ENCODE measurements at regions not wholly inside any gene's neighbourhood (a gene's known extent, or its start where the extent isn't known, plus 50 kb on each side); places are given as distances from the start of the nearest gene placed in this dataset.

DNA sequence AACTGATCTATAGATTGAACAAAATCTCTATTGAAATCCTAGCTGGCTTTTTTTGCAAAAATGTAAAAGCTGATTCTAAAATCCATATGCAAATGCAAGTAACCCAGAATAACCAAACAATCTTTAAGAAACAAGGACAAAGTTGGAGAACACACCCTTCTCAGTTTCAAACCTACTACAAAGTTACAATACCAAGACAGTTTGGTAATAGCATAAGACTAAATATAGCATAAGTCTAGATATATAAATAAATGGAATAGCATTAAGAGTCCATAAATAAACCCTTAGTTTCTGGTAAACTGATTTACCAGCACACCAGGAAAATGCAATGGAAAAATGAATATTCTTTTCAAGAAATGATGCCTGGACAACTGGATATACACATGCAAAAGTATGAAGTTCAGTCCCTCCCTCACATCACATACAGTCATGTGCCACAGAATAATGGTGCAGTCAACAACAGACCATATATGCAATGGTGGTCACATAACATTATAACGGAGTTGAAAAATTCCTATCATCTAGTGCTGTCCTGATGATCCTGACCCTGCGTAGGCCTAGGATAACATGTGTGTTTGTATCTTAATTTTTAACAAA is 94.5 kb upstream of the GRIN2B start:
- ChIA-PET POLR2A (interaction anchor here (0.7 kb wide), 1 partner anchor 56 kb away, joined by 3 read pairs; no protein-coding TSS in a partner anchor), CTCF (ENCODE audit: unreplicated experiment) (no interaction called here)
- Histone ChIP-seq H3K4me1 (ENCODE audit: insufficient read depth, low read length, poor library complexity, severe bottlenecking) (no peaks in the 10 kb centered on the region), H3K27ac (ENCODE audit: low read depth, low read length, poor library complexity, severe bottlenecking) (no peak overlapping the region), H3K79me2 (ENCODE audit: insufficient read depth, low read depth, low read length) (no peaks in the 10 kb centered on the region), H3K4me3 (ENCODE audit: low read depth, low read length, poor library complexity, severe bottlenecking) (no peak overlapping the region), H4K20me1 (ENCODE audit: insufficient read depth, low read length) (no peaks in the 10 kb centered on the region), H3K4me2 (ENCODE audit: low read length) (no peak overlapping the region), H3K9me2 (ENCODE audit: insufficient read depth, low read length) (no peaks in the 10 kb centered on the region), H3K9me3 (ENCODE audit: low read length) (peaks cover 3% of the 10 kb centered on the region; the same call in 1 of the 2 replicates), H2AFZ (ENCODE audit: low read length) (no peak overlapping the region), H3K36me3 (ENCODE audit: insufficient read depth, low read length) (no peaks in the 10 kb centered on the region)
- TF ChIP-seq, protein P1, sequence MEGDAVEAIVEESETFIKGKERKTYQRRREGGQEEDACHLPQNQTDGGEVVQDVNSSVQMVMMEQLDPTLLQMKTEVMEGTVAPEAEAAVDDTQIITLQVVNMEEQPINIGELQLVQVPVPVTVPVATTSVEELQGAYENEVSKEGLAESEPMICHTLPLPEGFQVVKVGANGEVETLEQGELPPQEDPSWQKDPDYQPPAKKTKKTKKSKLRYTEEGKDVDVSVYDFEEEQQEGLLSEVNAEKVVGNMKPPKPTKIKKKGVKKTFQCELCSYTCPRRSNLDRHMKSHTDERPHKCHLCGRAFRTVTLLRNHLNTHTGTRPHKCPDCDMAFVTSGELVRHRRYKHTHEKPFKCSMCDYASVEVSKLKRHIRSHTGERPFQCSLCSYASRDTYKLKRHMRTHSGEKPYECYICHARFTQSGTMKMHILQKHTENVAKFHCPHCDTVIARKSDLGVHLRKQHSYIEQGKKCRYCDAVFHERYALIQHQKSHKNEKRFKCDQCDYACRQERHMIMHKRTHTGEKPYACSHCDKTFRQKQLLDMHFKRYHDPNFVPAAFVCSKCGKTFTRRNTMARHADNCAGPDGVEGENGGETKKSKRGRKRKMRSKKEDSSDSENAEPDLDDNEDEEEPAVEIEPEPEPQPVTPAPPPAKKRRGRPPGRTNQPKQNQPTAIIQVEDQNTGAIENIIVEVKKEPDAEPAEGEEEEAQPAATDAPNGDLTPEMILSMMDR (conservative IDR thresholded peaks at IDR 0.05; ENCODE audit: low read length) = no peak
- TF ChIP-seq EZH2phosphoT487 (IDR thresholded peaks at IDR 0.05; ENCODE audit: borderline replicate concordance, low read depth, low read length) = no peak
- BruUV-seq (replicated peaks) = no TSS peak
- intact Hi-C loops (cut with micrococcal nuclease; ENCODE audit: unreplicated experiment) = no loop called here
- DNase-seq (ENCODE audit: low spot score) = no peak

DNA sequence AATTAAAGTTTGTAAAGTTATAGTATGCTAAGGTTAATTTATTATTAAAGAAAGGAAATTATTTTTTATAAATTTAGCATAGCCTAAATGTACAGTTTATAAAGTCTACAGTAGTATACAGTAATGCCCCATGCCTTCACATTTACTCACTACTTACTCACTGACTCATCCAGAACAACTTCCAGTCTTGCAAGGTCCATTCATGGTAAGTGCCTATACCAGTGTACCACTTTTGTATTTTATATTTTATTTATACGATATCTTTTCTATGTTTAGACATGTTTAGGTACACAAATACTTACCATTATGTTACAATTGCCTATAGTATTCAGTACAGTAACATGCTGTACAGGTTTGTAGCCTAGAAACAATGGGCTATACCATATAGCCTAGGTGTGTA is 95.1 kb upstream of the GRIN2B start:
- ChIA-PET POLR2A (interaction anchor here (0.7 kb wide), 1 partner anchor 18 kb away, joined by 3 read pairs; no protein-coding TSS in a partner anchor), CTCF (ENCODE audit: unreplicated experiment) (no interaction called here)
- Histone ChIP-seq H3K27ac (ENCODE audit: low read depth, low read length, poor library complexity, severe bottlenecking) (no peak overlapping the region), H3K4me1 (ENCODE audit: insufficient read depth, low read length, poor library complexity, severe bottlenecking) (no peaks in the 10 kb centered on the region), H4K20me1 (ENCODE audit: insufficient read depth, low read length) (no peaks in the 10 kb centered on the region), H3K9me2 (ENCODE audit: insufficient read depth, low read length) (no peaks in the 10 kb centered on the region), H2AFZ (ENCODE audit: low read length) (no peak overlapping the region), H3K4me3 (ENCODE audit: low read depth, low read length, poor library complexity, severe bottlenecking) (no peak overlapping the region), H3K4me2 (ENCODE audit: low read length) (no peak overlapping the region), H3K9me3 (ENCODE audit: low read length) (peaks cover 3% of the 10 kb centered on the region; the same call in 1 of the 2 replicates), H3K79me2 (ENCODE audit: insufficient read depth, low read depth, low read length) (no peaks in the 10 kb centered on the region), H3K36me3 (ENCODE audit: insufficient read depth, low read length) (no peaks in the 10 kb centered on the region)
- TF ChIP-seq EZH2phosphoT487 (IDR thresholded peaks at IDR 0.05; ENCODE audit: borderline replicate concordance, low read depth, low read length) = no peak
- intact Hi-C loops (cut with micrococcal nuclease; ENCODE audit: unreplicated experiment) = no loop called here
- no peak for DNase-seq (ENCODE audit: low spot score)
- BruUV-seq (replicated peaks) = no TSS peak

GRCh38 chr12:14086838-14087237 is 105.4 kb upstream of the GRIN2B start:
- Histone ChIP-seq H3K4me1 (ENCODE audit: insufficient read depth, low read length, poor library complexity, severe bottlenecking) (no peaks in the 10 kb centered on the region), H3K9me3 (ENCODE audit: low read length) (no peaks in the 10 kb centered on the region), H3K79me2 (ENCODE audit: insufficient read depth, low read depth, low read length) (no peaks in the 10 kb centered on the region), H3K36me3 (ENCODE audit: insufficient read depth, low read length) (no peaks in the 10 kb centered on the region), H3K4me3 (ENCODE audit: low read depth, low read length, poor library complexity, severe bottlenecking) (no peak overlapping the region), H3K4me2 (ENCODE audit: low read length) (no peak overlapping the region), H3K9me2 (ENCODE audit: insufficient read depth, low read length) (no peaks in the 10 kb centered on the region), H3K27ac (ENCODE audit: low read depth, low read length, poor library complexity, severe bottlenecking) (no peak overlapping the region), H4K20me1 (ENCODE audit: insufficient read depth, low read length) (no peaks in the 10 kb centered on the region), H2AFZ (ENCODE audit: low read length) (no peak overlapping the region)
- CTCF ChIA-PET (ENCODE audit: unreplicated experiment) = no interaction called here
- BruUV-seq (replicated peaks) = no TSS peak
- intact Hi-C loops (cut with micrococcal nuclease; ENCODE audit: unreplicated experiment) = no loop called here
- TF ChIP-seq, protein P1 (conservative IDR thresholded peaks at IDR 0.05; ENCODE audit: low read length) = no peak
- TF ChIP-seq EZH2phosphoT487 (IDR thresholded peaks at IDR 0.05; ENCODE audit: borderline replicate concordance, low read depth, low read length) = no peak
- POLR2A ChIA-PET = interaction anchor here (0.6 to 1.6 kb wide), 4 partner anchors 11 to 59 kb away, joined by 3 to 7 read pairs (median 4); no protein-coding TSS in a partner anchor
- DNase-seq (ENCODE audit: low spot score) = no peak
